Fibroblast of lung (primary cell): ENCODE measurements at regions not wholly inside any gene's neighbourhood (a gene's known extent, or its start where the extent isn't known, plus 50 kb on each side); places are given as distances from the start of the nearest gene placed in this dataset.

Experiments
- EZH2 ChIP-seq: IDR thresholded peaks from 2 replicates; pipeline ENCODE4 v1.5.1; 2012; ENCODE audit warnings: low read length, control low read depth, mild to moderate bottlenecking; ENCODE audit errors: missing control alignments
- TF ChIP-seq, protein P1 (sequence below), 2 donors: IDR thresholded peaks in 1 of 2; conservative IDR thresholded peaks in 1 of 2; 1 replicate in 1 of 2; 2 replicates in 1 of 2; pipeline ENCODE4 v1.5.1; 2011 to 2012; ENCODE audit warnings: low read length in 2 of 2, control low read depth in 1 of 2, inconsistent platforms in 1 of 2, low read depth in 1 of 2, mild to moderate bottlenecking in 1 of 2

DNA sequence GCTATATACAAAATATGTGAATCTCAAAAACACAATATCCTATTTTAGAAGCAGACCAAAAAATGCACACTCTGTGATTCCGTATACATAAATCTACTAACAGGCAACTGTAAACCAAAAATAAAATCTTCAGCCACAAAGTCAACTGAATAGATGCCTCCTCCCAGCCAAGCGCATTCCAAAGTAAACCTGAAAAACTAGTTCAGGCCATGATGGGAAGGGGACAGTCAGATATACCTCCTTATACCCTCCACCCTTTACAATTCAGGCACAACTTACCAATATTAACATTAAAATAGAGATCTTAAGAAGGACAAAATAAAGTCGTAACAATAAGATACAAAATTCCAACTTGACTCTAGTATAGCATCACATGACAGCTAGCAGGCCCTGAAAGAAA is 1604.5 kb upstream of the NUDT12 start:
- no peak for TF ChIP-seq EZH2
- TF ChIP-seq, protein P1, sequence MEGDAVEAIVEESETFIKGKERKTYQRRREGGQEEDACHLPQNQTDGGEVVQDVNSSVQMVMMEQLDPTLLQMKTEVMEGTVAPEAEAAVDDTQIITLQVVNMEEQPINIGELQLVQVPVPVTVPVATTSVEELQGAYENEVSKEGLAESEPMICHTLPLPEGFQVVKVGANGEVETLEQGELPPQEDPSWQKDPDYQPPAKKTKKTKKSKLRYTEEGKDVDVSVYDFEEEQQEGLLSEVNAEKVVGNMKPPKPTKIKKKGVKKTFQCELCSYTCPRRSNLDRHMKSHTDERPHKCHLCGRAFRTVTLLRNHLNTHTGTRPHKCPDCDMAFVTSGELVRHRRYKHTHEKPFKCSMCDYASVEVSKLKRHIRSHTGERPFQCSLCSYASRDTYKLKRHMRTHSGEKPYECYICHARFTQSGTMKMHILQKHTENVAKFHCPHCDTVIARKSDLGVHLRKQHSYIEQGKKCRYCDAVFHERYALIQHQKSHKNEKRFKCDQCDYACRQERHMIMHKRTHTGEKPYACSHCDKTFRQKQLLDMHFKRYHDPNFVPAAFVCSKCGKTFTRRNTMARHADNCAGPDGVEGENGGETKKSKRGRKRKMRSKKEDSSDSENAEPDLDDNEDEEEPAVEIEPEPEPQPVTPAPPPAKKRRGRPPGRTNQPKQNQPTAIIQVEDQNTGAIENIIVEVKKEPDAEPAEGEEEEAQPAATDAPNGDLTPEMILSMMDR (conservative IDR thresholded peaks at IDR 0.05 in 1 of 2, IDR thresholded peaks at IDR 0.05 in 1 of 2; ENCODE audit: low read depth in 1 of 2, low read length in 2 of 2) = no peak
